Stimulated activated memory B cell treated with anti-CD40 and anti-IgM and Interleukin-4, amounts not matched to agents 10 μg/mL and 1 μg/mL and 100 μg/mL, for 72 hours (primary cell): ENCODE measurements at regions not wholly inside any gene's neighbourhood (a gene's known extent, or its start where the extent isn't known, plus 50 kb on each side); places are given as distances from the start of the nearest gene placed in this dataset.
"Not testable (repeated sequence)": the region's sequence is repeated elsewhere in the genome, so short reads cannot be mapped to it uniquely, and the experiment has no call there.

Source experiments
- ATAC-seq: fragments of 150-1000 bp; cut with Tn5 transposase; 2 replicates; pipeline ENCODE4 v1.10.0; 2021
- H3K27ac Mint-ChIP-seq: one replicate; pipeline ENCODE4 v1.8.0; 2022; ENCODE audit warnings: mild to moderate bottlenecking, mixed read lengths
- H3K27me3 Mint-ChIP-seq: one replicate; pipeline ENCODE4 v1.8.0; 2022; ENCODE audit warnings: mixed read lengths
- H3K36me3 Mint-ChIP-seq: one replicate; pipeline ENCODE4 v1.8.0; 2022; ENCODE audit warnings: mixed read lengths
- H3K4me1 Mint-ChIP-seq: one replicate; pipeline ENCODE4 v1.8.0; 2022; ENCODE audit warnings: mixed read lengths
- H3K4me3 Mint-ChIP-seq: one replicate; pipeline ENCODE4 v1.8.0; 2022; ENCODE audit warnings: mild to moderate bottlenecking, moderate library complexity, mixed read lengths
- H3K9me3 Mint-ChIP-seq: one replicate; pipeline ENCODE4 v1.8.0; 2022; ENCODE audit warnings: mixed read lengths

- not testable (repeated sequence) for H3K36me3 Mint-ChIP-seq, H3K27ac Mint-ChIP-seq, H3K4me1 Mint-ChIP-seq, H3K4me3 Mint-ChIP-seq, H3K9me3 Mint-ChIP-seq, ATAC-seq, H3K27me3 Mint-ChIP-seq
Observed at GRCh38 chr10:15921423-15921945, 61.2 kb upstream of the MINDY3 start.

GRCh38 chr10:15931376-15931775 lies 71.1 kb upstream of the MINDY3 start:
- Mint-ChIP-seq H3K4me3 (no peak overlapping the region), H3K9me3 (peaks cover 10% of the 10 kb centered on the region), H3K4me1 (no peaks in the 10 kb centered on the region), H3K36me3 (no peaks in the 10 kb centered on the region), H3K27me3 (peaks cover 11% of the 10 kb centered on the region), H3K27ac (no peak overlapping the region)
- ATAC-seq: no peak

- H3K27ac Mint-ChIP-seq, H3K4me3 Mint-ChIP-seq, H3K4me1 Mint-ChIP-seq, H3K9me3 Mint-ChIP-seq, H3K27me3 Mint-ChIP-seq, ATAC-seq, H3K36me3 Mint-ChIP-seq: not testable (repeated sequence)
Observed at GRCh38 chr10:15939543-15939942, 79.2 kb upstream of the MINDY3 start.

- H3K4me1 Mint-ChIP-seq: no peaks in the 10 kb centered on the region
- peaks cover 4% of the 10 kb centered on the region for H3K9me3 Mint-ChIP-seq
Observed at GRCh38 chr10:15943426-15943825, 83.1 kb upstream of the MINDY3 start.

GRCh38 chr10:15954188-15954587 lies 93.9 kb upstream of the MINDY3 start:
- H3K27me3 Mint-ChIP-seq: no peaks in the 10 kb centered on the region
- ATAC-seq: no peak
- no peaks in the 10 kb centered on the region for H3K4me1 Mint-ChIP-seq
- H3K4me3 Mint-ChIP-seq: no peak overlapping the region
- no peak overlapping the region for H3K27ac Mint-ChIP-seq
- no peaks in the 10 kb centered on the region for H3K9me3 Mint-ChIP-seq
- H3K36me3 Mint-ChIP-seq: no peaks in the 10 kb centered on the region

More at GRCh38 chr10:15943426-15943825, 83.1 kb upstream of the MINDY3 start:
- no peak for ATAC-seq
- Mint-ChIP-seq H3K27me3 (no peaks in the 10 kb centered on the region), H3K27ac (no peak overlapping the region), H3K36me3 (no peaks in the 10 kb centered on the region), H3K4me3 (no peak overlapping the region)

GRCh38 chr10:15960277-15960676 lies 100.0 kb upstream of the MINDY3 start:
- Mint-ChIP-seq H3K36me3 (no peaks in the 10 kb centered on the region), H3K9me3 (no peaks in the 10 kb centered on the region), H3K4me3 (no peak overlapping the region)

GRCh38 chr10:15972736-15973135 lies 112.4 kb upstream of the MINDY3 start:
- H3K4me1 Mint-ChIP-seq, H3K36me3 Mint-ChIP-seq, H3K27ac Mint-ChIP-seq, H3K27me3 Mint-ChIP-seq, ATAC-seq, H3K9me3 Mint-ChIP-seq, H3K4me3 Mint-ChIP-seq: not testable (repeated sequence)

More at GRCh38 chr10:15960277-15960676, 100.0 kb upstream of the MINDY3 start:
- no peaks in the 10 kb centered on the region for H3K27me3 Mint-ChIP-seq
- H3K27ac Mint-ChIP-seq: no peak overlapping the region
- H3K4me1 Mint-ChIP-seq: no peaks in the 10 kb centered on the region
- ATAC-seq: no peak

GRCh38 chr10:15985690-15986089 lies 125.4 kb upstream of the MINDY3 start:
- H3K27me3 Mint-ChIP-seq: no peaks in the 10 kb centered on the region
- H3K27ac Mint-ChIP-seq: no peak overlapping the region
- peaks cover 3% of the 10 kb centered on the region for H3K9me3 Mint-ChIP-seq
- H3K36me3 Mint-ChIP-seq: no peaks in the 10 kb centered on the region
- no peaks in the 10 kb centered on the region for H3K4me1 Mint-ChIP-seq
- no peak for ATAC-seq
- H3K4me3 Mint-ChIP-seq: no peak overlapping the region

- no peaks in the 10 kb centered on the region for H3K27me3 Mint-ChIP-seq
Observed at GRCh38 chr10:15990535-15991129, 130.3 kb upstream of the MINDY3 start.

GRCh38 chr10:15997313-15997712 lies 137.0 kb upstream of the MINDY3 start:
- no peak for ATAC-seq
- Mint-ChIP-seq H3K4me3 (no peak overlapping the region), H3K36me3 (no peaks in the 10 kb centered on the region), H3K4me1 (no peaks in the 10 kb centered on the region), H3K27me3 (no peaks in the 10 kb centered on the region), H3K9me3 (no peaks in the 10 kb centered on the region), H3K27ac (no peak overlapping the region)

More at GRCh38 chr10:15990535-15991129, 130.3 kb upstream of the MINDY3 start:
- Mint-ChIP-seq H3K4me3 (no peak overlapping the region), H3K9me3 (peaks cover 8% of the 10 kb centered on the region), H3K36me3 (no peaks in the 10 kb centered on the region), H3K27ac (no peak overlapping the region), H3K4me1 (no peaks in the 10 kb centered on the region)
- no peak for ATAC-seq

GRCh38 chr10:16001581-16001980 lies 141.3 kb upstream of the MINDY3 start:
- ATAC-seq: no peak
- Mint-ChIP-seq H3K27ac (no peak overlapping the region), H3K27me3 (no peaks in the 10 kb centered on the region), H3K36me3 (no peaks in the 10 kb centered on the region), H3K9me3 (peaks cover 6% of the 10 kb centered on the region), H3K4me3 (no peak overlapping the region), H3K4me1 (no peaks in the 10 kb centered on the region)

GRCh38 chr10:16009785-16010184 lies 149.5 kb upstream of the MINDY3 start:
- Mint-ChIP-seq H3K9me3 (peaks cover 7% of the 10 kb centered on the region), H3K4me1 (no peaks in the 10 kb centered on the region), H3K27me3 (no peaks in the 10 kb centered on the region), H3K36me3 (no peaks in the 10 kb centered on the region), H3K27ac (no peak overlapping the region), H3K4me3 (no peak overlapping the region)
- no peak for ATAC-seq

GRCh38 chr10:16011548-16011947 lies 151.2 kb upstream of the MINDY3 start:
- H3K4me1 Mint-ChIP-seq: no peaks in the 10 kb centered on the region
- H3K27ac Mint-ChIP-seq: no peak overlapping the region
- H3K36me3 Mint-ChIP-seq: no peaks in the 10 kb centered on the region
- no peak overlapping the region for H3K4me3 Mint-ChIP-seq
- H3K9me3 Mint-ChIP-seq: peaks cover 4% of the 10 kb centered on the region
- ATAC-seq: no peak
- H3K27me3 Mint-ChIP-seq: no peaks in the 10 kb centered on the region

- H3K36me3 Mint-ChIP-seq: no peaks in the 10 kb centered on the region
- H3K9me3 Mint-ChIP-seq: no peaks in the 10 kb centered on the region
- H3K4me1 Mint-ChIP-seq: no peaks in the 10 kb centered on the region
- no peak overlapping the region for H3K4me3 Mint-ChIP-seq
- ATAC-seq: no peak
- H3K27ac Mint-ChIP-seq: no peak overlapping the region
- no peaks in the 10 kb centered on the region for H3K27me3 Mint-ChIP-seq
Observed at GRCh38 chr10:16014469-16014868, 154.2 kb upstream of the MINDY3 start.

GRCh38 chr10:16016688-16017087 lies 156.4 kb upstream of the MINDY3 start:
- Mint-ChIP-seq H3K36me3 (no peaks in the 10 kb centered on the region), H3K27ac (no peak overlapping the region), H3K4me1 (no peaks in the 10 kb centered on the region), H3K4me3 (no peak overlapping the region), H3K9me3 (peaks cover 4% of the 10 kb centered on the region), H3K27me3 (no peaks in the 10 kb centered on the region)
- no peak for ATAC-seq

- peaks cover 11% of the 10 kb centered on the region for H3K9me3 Mint-ChIP-seq
- no peaks in the 10 kb centered on the region for H3K4me1 Mint-ChIP-seq
- H3K36me3 Mint-ChIP-seq: no peaks in the 10 kb centered on the region
- no peak overlapping the region for H3K4me3 Mint-ChIP-seq
- no peaks in the 10 kb centered on the region for H3K27me3 Mint-ChIP-seq
- no peak for ATAC-seq
- no peak overlapping the region for H3K27ac Mint-ChIP-seq
Observed at GRCh38 chr10:16020836-16021235, 160.5 kb upstream of the MINDY3 start.
